HG02885 (cell line): ENCODE measurements at regions not wholly inside any gene's neighbourhood (a gene's known extent, or its start where the extent isn't known, plus 50 kb on each side); places are given as distances from the start of the nearest gene placed in this dataset.

Experiments
- ATAC-seq: cut with Tn5 transposase; IDR thresholded peaks from one replicate; pipeline ENCODE4 v1.9.1; 2021; ENCODE audit warnings: mild to moderate bottlenecking; ENCODE audit not compliant: unreplicated experiment, poor library complexity

GRCh38 chr6:166052837-166053236 is 114.8 kb downstream of the TBXT start:
- ATAC-seq: no peak

- ATAC-seq: no peak
Measured at GRCh38 chr6:166050559-166050958, 117.1 kb downstream of the TBXT start.

- no peak for ATAC-seq
Measured at GRCh38 chr6:166046982-166047381, 120.7 kb downstream of the TBXT start.

- no peak for ATAC-seq
Measured at GRCh38 chr6:166046226-166046625, 121.4 kb downstream of the TBXT start.

- ATAC-seq: no peak
Measured at GRCh38 chr6:166045860-166046200, 121.8 kb downstream of the TBXT start.

GRCh38 chr6:166045173-166045859 is 122.3 kb downstream of the TBXT start:
- no peak for ATAC-seq

- ATAC-seq: no peak
Measured at GRCh38 chr6:166041277-166041676, 126.4 kb downstream of the TBXT start.

- ATAC-seq: no peak
Measured at GRCh38 chr6:166040292-166040691, 127.4 kb downstream of the TBXT start.

GRCh38 chr6:166036316-166037095 is 131.1 kb downstream of the TBXT start:
- ATAC-seq: no peak

GRCh38 chr6:166032366-166033200 is 135.1 kb downstream of the TBXT start:
- peak; percentile 50 for ATAC-seq

GRCh38 chr6:166031275-166031674 is 136.4 kb downstream of the TBXT start:
- no peak for ATAC-seq

- no peak for ATAC-seq
Measured at GRCh38 chr6:166029506-166029905, 138.1 kb downstream of the TBXT start.

- no peak for ATAC-seq
Measured at GRCh38 chr6:166027761-166028160, 139.9 kb downstream of the TBXT start.

- no peak for ATAC-seq
Measured at GRCh38 chr6:166026586-166027126, 141.0 kb downstream of the TBXT start.

- no peak for ATAC-seq
Measured at GRCh38 chr6:166025149-166025898, 142.3 kb downstream of the TBXT start.

GRCh38 chr6:166024252-166024651 is 143.4 kb downstream of the TBXT start:
- no peak for ATAC-seq

- no peak for ATAC-seq
Measured at GRCh38 chr6:166023273-166023989, 144.2 kb downstream of the TBXT start.

GRCh38 chr6:166021429-166021828 is 146.2 kb downstream of the TBXT start:
- no peak for ATAC-seq

- no peak for ATAC-seq
Measured at GRCh38 chr6:166019214-166019613, 148.4 kb downstream of the TBXT start.
